ENCODE measurements at regions not wholly inside any gene's neighbourhood (a gene's known extent, or its start where the extent isn't known, plus 50 kb on each side); places are given as distances from the start of the nearest gene placed in this dataset.
"Not testable (repeated sequence)": the region's sequence is repeated elsewhere in the genome, so short reads cannot be mapped to it uniquely, and the experiment has no call there.

GRCh38 chr10:84727398-84727797 lies 399.0 kb downstream of the CCSER2 start:
- POLR2A ChIA-PET (ENCODE audit: low non-redundant PET) = no interaction called here
- no peak for TF ChIP-seq EZH2 (IDR thresholded peaks at IDR 0.05; ENCODE audit: borderline replicate concordance, low read depth, low read length, poor library complexity, severe bottlenecking)
- no peaks in the 10 kb centered on the region for H3K9me3 ChIP-seq (ENCODE audit: low read depth, low read length, poor library complexity, severe bottlenecking)
- no peak overlapping the region for H3K4me3 ChIP-seq (ENCODE audit: low read depth, low read length, poor library complexity, severe bottlenecking)
- DNase-seq (ENCODE audit: low spot score) = no peak
- H3K27me3 ChIP-seq (replicated peaks; ENCODE audit: insufficient read depth, low read depth, low read length, poor library complexity) = peaks cover 7% of the 10 kb centered on the region
- H3K36me3 ChIP-seq (ENCODE audit: insufficient read depth, low read length, poor library complexity, severe bottlenecking) = no peaks in the 10 kb centered on the region
- intact Hi-C loops (cut with micrococcal nuclease; ENCODE audit: unreplicated experiment) = no loop called here
- no TSS peak for BruUV-seq (replicated peaks)
- no peak overlapping the region for H3K27ac ChIP-seq (ENCODE audit: low read depth, low read length, poor library complexity, severe bottlenecking)
- no peaks in the 10 kb centered on the region for H3K4me1 ChIP-seq (ENCODE audit: insufficient read depth, low read length, poor library complexity, severe bottlenecking)
- CTCF ChIA-PET = no interaction called here

GRCh38 chr10:84739126-84739525 lies 410.7 kb downstream of the CCSER2 start:
- H3K27ac ChIP-seq (ENCODE audit: low read depth, low read length, poor library complexity, severe bottlenecking); BruUV-seq (replicated peaks); POLR2A ChIA-PET (ENCODE audit: low non-redundant PET): not testable (repeated sequence)

GRCh38 chr10:84739641-84740040 lies 411.3 kb downstream of the CCSER2 start:
- DNase-seq (ENCODE audit: low spot score) = no peak
- H3K27ac ChIP-seq (ENCODE audit: low read depth, low read length, poor library complexity, severe bottlenecking) = no peak overlapping the region
- intact Hi-C loops (cut with micrococcal nuclease; ENCODE audit: unreplicated experiment) = no loop called here
- no TSS peak for BruUV-seq (replicated peaks)
- ChIA-PET CTCF (no interaction called here), POLR2A (ENCODE audit: low non-redundant PET) (interaction anchor here (0.6 kb wide), 1 partner anchor 713 kb away, joined by 5 read pairs; no protein-coding TSS in a partner anchor)
- no peaks in the 10 kb centered on the region for H3K4me1 ChIP-seq (ENCODE audit: insufficient read depth, low read length, poor library complexity, severe bottlenecking)
- no peak overlapping the region for H3K4me3 ChIP-seq (ENCODE audit: low read depth, low read length, poor library complexity, severe bottlenecking)
- H3K9me3 ChIP-seq (ENCODE audit: low read depth, low read length, poor library complexity, severe bottlenecking) = no peaks in the 10 kb centered on the region
- H3K36me3 ChIP-seq (ENCODE audit: insufficient read depth, low read length, poor library complexity, severe bottlenecking) = no peaks in the 10 kb centered on the region
- TF ChIP-seq CTCF (conservative IDR thresholded peaks at IDR 0.05; ENCODE audit: low read depth, low read length) (no peak), EZH2 (IDR thresholded peaks at IDR 0.05; ENCODE audit: borderline replicate concordance, low read depth, low read length, poor library complexity, severe bottlenecking) (no peak)
- peaks cover 12% of the 10 kb centered on the region for H3K27me3 ChIP-seq (replicated peaks; ENCODE audit: insufficient read depth, low read depth, low read length, poor library complexity)

More at GRCh38 chr10:84739126-84739525, 410.7 kb downstream of the CCSER2 start:
- H3K9me3 ChIP-seq (ENCODE audit: low read depth, low read length, poor library complexity, severe bottlenecking); H3K4me1 ChIP-seq (ENCODE audit: insufficient read depth, low read length, poor library complexity, severe bottlenecking); CTCF ChIA-PET; DNase-seq (ENCODE audit: low spot score); H3K4me3 ChIP-seq (ENCODE audit: low read depth, low read length, poor library complexity, severe bottlenecking); H3K36me3 ChIP-seq (ENCODE audit: insufficient read depth, low read length, poor library complexity, severe bottlenecking); intact Hi-C loops (cut with micrococcal nuclease; ENCODE audit: unreplicated experiment): not testable (repeated sequence)
- peaks cover 12% of the 10 kb centered on the region for H3K27me3 ChIP-seq (replicated peaks; ENCODE audit: insufficient read depth, low read depth, low read length, poor library complexity)

- Histone ChIP-seq H3K4me3 (ENCODE audit: low read depth, low read length, poor library complexity, severe bottlenecking) (no peak overlapping the region), H3K36me3 (ENCODE audit: insufficient read depth, low read length, poor library complexity, severe bottlenecking) (no peaks in the 10 kb centered on the region), H3K27ac (ENCODE audit: low read depth, low read length, poor library complexity, severe bottlenecking) (no peak overlapping the region), H3K9me3 (ENCODE audit: low read depth, low read length, poor library complexity, severe bottlenecking) (no peaks in the 10 kb centered on the region), H3K4me1 (ENCODE audit: insufficient read depth, low read length, poor library complexity, severe bottlenecking) (no peaks in the 10 kb centered on the region), H3K27me3 (replicated peaks; ENCODE audit: insufficient read depth, low read depth, low read length, poor library complexity) (peaks cover 12% of the 10 kb centered on the region)
- intact Hi-C loops (cut with micrococcal nuclease; ENCODE audit: unreplicated experiment) = no loop called here
- ChIA-PET CTCF (no interaction called here), POLR2A (ENCODE audit: low non-redundant PET) (no interaction called here)
- no peak for DNase-seq (ENCODE audit: low spot score)
- TF ChIP-seq EZH2 (IDR thresholded peaks at IDR 0.05; ENCODE audit: borderline replicate concordance, low read depth, low read length, poor library complexity, severe bottlenecking) = no peak
- TF ChIP-seq CTCF (conservative IDR thresholded peaks at IDR 0.05; ENCODE audit: low read depth, low read length) = peak; percentile 56
- no TSS peak for BruUV-seq (replicated peaks)
Measured at GRCh38 chr10:84743483-84743882, 415.1 kb downstream of the CCSER2 start.
